Esophagus squamous epithelium (tissue), 5 donors: ENCODE measurements at regions not wholly inside any gene's neighbourhood (a gene's known extent, or its start where the extent isn't known, plus 50 kb on each side); places are given as distances from the start of the nearest gene placed in this dataset.
"Not testable (repeated sequence)": the region's sequence is repeated elsewhere in the genome, so short reads cannot be mapped to it uniquely, and the experiment has no call there.

Source experiments
- DNase-seq: peaks from one replicate; lab custom pipeline; 2025; lab: John Stamatoyannopoulos, UW
- H3K27ac ChIP-seq, 4 donors: fragments of 200-600 bp; sonication (generic); one replicate each; pipeline ENCODE4 v1.5.1; 2016 to 2019; ENCODE audit warnings: mild to moderate bottlenecking in 1 of 4
- H3K27me3 ChIP-seq, 4 donors: fragments of 200-600 bp; sonication (generic); 1 replicate in 3 of 4; 2 replicates in 1 of 4; pipeline versions ENCODE4 v1.5.1 to v1.6.0; 2017 to 2021; ENCODE audit warnings: antibody characterized with exemption in 1 of 4
- H3K36me3 ChIP-seq, 3 donors: fragments of 200-600 bp; sonication (generic); one replicate each; pipeline ENCODE4 v1.5.1; 2016 to 2019
- H3K4me1 ChIP-seq, 3 donors: fragments of 200-600 bp; sonication (generic); one replicate each; pipeline ENCODE4 v1.5.1; 2017 to 2019
- H3K4me3 ChIP-seq, 4 donors: fragments of 200-600 bp; sonication (generic); 1 replicate in 3 of 4; 2 replicates in 1 of 4; pipeline ENCODE4 v1.5.1; 2016 to 2019; ENCODE audit warnings: mild to moderate bottlenecking in 2 of 4, moderate library complexity in 1 of 4
- H3K9me3 ChIP-seq, 3 donors: fragments of 200-600 bp; sonication (generic); one replicate each; pipeline ENCODE4 v1.5.1; 2016 to 2019
- CTCF ChIP-seq, 6 experiments: fragments of 450-650 bp in 4 of 6; fragments of 200-600 bp in 2 of 6; sonication (generic) in 2 of 6; IDR thresholded peaks; one replicate each; pipeline ENCODE4 v1.5.1; 2016 to 2019; ENCODE audit warnings: antibody characterized with exemption in 6 of 6, mild to moderate bottlenecking in 4 of 6, moderate library complexity in 4 of 6
- POLR2A ChIP-seq, 4 donors: fragments of 450-650 bp; IDR thresholded peaks; one replicate each; pipeline ENCODE4 v1.6.1; 2017; ENCODE audit warnings: antibody characterized with exemption in 4 of 4, mild to moderate bottlenecking in 4 of 4, moderate library complexity in 3 of 4
- WGBS, 2 donors: methylation state at CpG; one replicate each; pipeline ENCODE4 v1.1.5; 2018; 5-methylcytosine and 5-hydroxymethylcytosine counted together
- intact Hi-C: fragments of 100-400 bp; cut with DNase I; formaldehyde crosslinking; loops from one replicate; pipeline ENCODE4 v1.15.0; 2022
- donor health status: DM: yes; HTN: yes; CAD: no.

GRCh38 chr20:53888510-53888909 lies 181.9 kb downstream of the BCAS1 start:
- H3K4me3 ChIP-seq: no peak overlapping the region
- no peaks in the 10 kb centered on the region for H3K9me3 ChIP-seq
- no peaks in the 10 kb centered on the region for H3K27me3 ChIP-seq
- no peak for TF ChIP-seq CTCF (IDR thresholded peaks at IDR 0.05)
- TF ChIP-seq POLR2A (IDR thresholded peaks at IDR 0.05): no peak
- peaks cover 0 to 21% (median 2%) of the 10 kb centered on the region in 3 donors for H3K4me1 ChIP-seq
- 59% methylated on average over 4 of the region's 4 CpGs for WGBS, 2 donors
- no peak overlapping the region for H3K27ac ChIP-seq
- intact Hi-C loops: no loop called here
- DNase-seq: no peak
- H3K36me3 ChIP-seq: no peaks in the 10 kb centered on the region

GRCh38 chr20:53887973-53888372 lies 182.4 kb downstream of the BCAS1 start:
- intact Hi-C loops: no loop called here
- H3K4me1 ChIP-seq: peaks cover 0 to 21% (median 2%) of the 10 kb centered on the region in 3 donors
- 96% methylated on average over 9 to 10 of the region's 10 CpGs for WGBS, 2 donors
- no peak overlapping the region for H3K27ac ChIP-seq
- no peak for DNase-seq
- H3K36me3 ChIP-seq: no peaks in the 10 kb centered on the region
- no peak for TF ChIP-seq POLR2A (IDR thresholded peaks at IDR 0.05)
- no peak for TF ChIP-seq CTCF (IDR thresholded peaks at IDR 0.05)
- H3K27me3 ChIP-seq: no peaks in the 10 kb centered on the region
- H3K9me3 ChIP-seq: no peaks in the 10 kb centered on the region
- no peak overlapping the region for H3K4me3 ChIP-seq

DNA sequence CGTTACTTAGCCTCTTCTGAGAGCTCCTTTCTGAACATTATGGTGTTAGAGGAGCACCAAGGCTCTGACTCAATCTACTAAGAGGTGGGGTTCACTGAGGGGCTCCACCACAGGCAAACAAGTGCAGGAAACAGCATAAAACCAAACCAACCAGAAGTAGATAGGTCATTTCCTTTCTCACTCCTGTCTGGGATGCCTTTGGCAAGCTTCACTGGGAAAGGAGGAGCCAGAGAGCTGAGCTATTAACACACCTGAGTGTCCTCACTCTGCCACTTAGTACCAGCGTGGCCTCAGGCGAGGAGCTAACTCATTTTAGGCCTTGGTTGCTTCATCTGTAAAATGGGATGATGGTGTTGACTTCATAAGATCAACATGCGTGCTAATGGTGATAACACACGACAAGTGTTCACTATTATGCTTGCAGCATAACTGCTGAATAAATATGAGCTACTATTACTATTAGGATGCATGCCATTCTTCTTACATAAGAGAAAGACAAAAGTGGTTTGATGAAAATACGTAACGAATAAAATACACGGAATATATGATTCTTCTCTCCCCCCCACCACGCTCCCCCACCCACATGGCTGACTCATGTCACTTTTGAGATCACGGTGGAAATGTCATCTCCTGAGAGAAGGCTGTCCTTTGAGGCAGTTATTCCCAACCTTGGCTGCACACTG lies 185.4 kb downstream of the BCAS1 start:
- Histone ChIP-seq H3K36me3 (no peaks in the 10 kb centered on the region), H3K4me3 (no peak overlapping the region), H3K27me3 (no peaks in the 10 kb centered on the region), H3K4me1 (peaks cover 0 to 2% (median 0%) of the 10 kb centered on the region in 3 donors), H3K9me3 (no peaks in the 10 kb centered on the region), H3K27ac (no peak overlapping the region)
- TF ChIP-seq POLR2A (IDR thresholded peaks at IDR 0.05): no peak
- no peak for TF ChIP-seq CTCF (IDR thresholded peaks at IDR 0.05)
- no peak for DNase-seq
- intact Hi-C loops: no loop called here
- WGBS, 2 donors: 66 to 73% methylated on average over 9 to 10 of the region's 10 CpGs

DNA sequence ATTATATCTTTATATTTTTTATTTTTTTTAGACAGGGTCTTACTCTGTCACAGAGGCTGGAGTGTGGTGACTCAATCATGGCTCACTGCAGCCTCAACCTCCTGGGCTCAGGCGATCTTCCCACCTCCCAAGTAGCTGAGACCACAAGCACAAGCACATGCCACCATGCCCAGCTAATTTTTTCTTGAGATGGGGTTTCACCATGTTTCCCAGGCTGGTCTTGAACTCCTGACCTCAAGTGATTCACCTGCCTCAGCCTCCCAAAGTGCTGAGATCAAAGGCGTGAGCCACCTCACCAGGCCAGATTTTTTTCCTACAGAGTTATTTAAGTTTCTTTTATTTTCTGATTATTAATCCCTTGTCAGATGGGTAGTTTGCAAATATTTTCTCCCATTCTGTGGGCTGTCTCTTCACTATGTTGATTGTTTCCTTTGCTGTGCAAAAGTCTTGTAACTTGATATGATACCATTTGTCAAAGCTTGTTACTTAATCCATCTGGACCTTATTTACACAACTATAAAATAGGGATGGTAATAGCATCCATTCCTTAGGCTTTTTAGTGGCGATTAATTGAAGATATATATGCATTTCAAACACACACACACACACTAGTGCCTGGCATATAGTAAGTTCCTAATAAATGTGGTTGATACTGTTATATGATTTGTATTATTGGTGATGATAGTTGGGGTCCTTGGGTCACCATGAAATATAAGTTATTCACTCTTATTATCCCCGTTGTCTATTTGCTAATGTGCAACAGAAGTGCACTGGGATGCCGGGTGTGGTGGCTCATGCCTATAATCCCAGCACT lies 187.1 kb downstream of the BCAS1 start:
- Histone ChIP-seq H3K36me3 (no peaks in the 10 kb centered on the region), H3K4me1 (peaks cover 0 to 5% (median 0%) of the 10 kb centered on the region in 3 donors), H3K27me3 (no peaks in the 10 kb centered on the region), H3K4me3 (no peak overlapping the region), H3K9me3 (no peaks in the 10 kb centered on the region), H3K27ac (no peak overlapping the region)
- intact Hi-C loops: no loop called here
- TF ChIP-seq CTCF (IDR thresholded peaks at IDR 0.05): no peak
- no peak for TF ChIP-seq POLR2A (IDR thresholded peaks at IDR 0.05)
- no peak for DNase-seq
- WGBS, 2 donors: 71% methylated on average over 5 of the region's 5 CpGs

- H3K4me3 ChIP-seq, intact Hi-C loops, DNase-seq, H3K27ac ChIP-seq, H3K9me3 ChIP-seq, H3K36me3 ChIP-seq, H3K27me3 ChIP-seq, H3K4me1 ChIP-seq: not testable (repeated sequence)
- WGBS, 2 donors: 97% methylated on average over 5 of the region's 5 CpGs
Observed at GRCh38 chr20:53882438-53882986, 187.9 kb downstream of the BCAS1 start.
